ENCODE measurements at regions not wholly inside any gene's neighbourhood (a gene's known extent, or its start where the extent isn't known, plus 50 kb on each side); places are given as distances from the start of the nearest gene placed in this dataset.

- no peak for TF ChIP-seq CTCF (IDR thresholded peaks at IDR 0.05)
- no peak for ATAC-seq (ENCODE audit: low read depth)
- no peak overlapping the region for H3K4me3 Mint-ChIP-seq
- ChIA-PET POLR2A (no interaction called here), CTCF (no interaction called here)
- DNase-seq: no peak
- H3K9me3 Mint-ChIP-seq: no peaks in the 10 kb centered on the region
- no peak overlapping the region for H3K27ac Mint-ChIP-seq
- H3K27me3 Mint-ChIP-seq: peaks cover 5% of the 10 kb centered on the region
- no peaks in the 10 kb centered on the region for H3K4me1 Mint-ChIP-seq
- H3K36me3 Mint-ChIP-seq (ENCODE audit: low read depth): no peaks in the 10 kb centered on the region
- intact Hi-C loops (cut with micrococcal nuclease): no loop called here
These were observed 216.9 kb downstream of the CTTN start for GRCh38 chr11:70615036-70615875.

GRCh38 chr11:70616317-70616716, 218.0 kb downstream of the CTTN start:
- no peak for TF ChIP-seq CTCF (IDR thresholded peaks at IDR 0.05)
- Mint-ChIP-seq H3K36me3 (ENCODE audit: low read depth) (no peaks in the 10 kb centered on the region), H3K9me3 (no peaks in the 10 kb centered on the region), H3K4me1 (no peaks in the 10 kb centered on the region), H3K27ac (no peak overlapping the region), H3K4me3 (no peak overlapping the region), H3K27me3 (peaks cover 3% of the 10 kb centered on the region)
- ATAC-seq (ENCODE audit: low read depth): no peak
- no peak for DNase-seq
- ChIA-PET CTCF (no interaction called here), POLR2A (no interaction called here)
- intact Hi-C loops (cut with micrococcal nuclease): no loop called here

GRCh38 chr11:70616938-70617654, 218.8 kb downstream of the CTTN start:
- Mint-ChIP-seq H3K9me3 (no peaks in the 10 kb centered on the region), H3K4me3 (no peak overlapping the region), H3K27ac (no peak overlapping the region), H3K4me1 (no peaks in the 10 kb centered on the region), H3K36me3 (ENCODE audit: low read depth) (no peaks in the 10 kb centered on the region), H3K27me3 (peaks cover 3% of the 10 kb centered on the region)
- ChIA-PET POLR2A (no interaction called here), CTCF (no interaction called here)
- TF ChIP-seq CTCF (IDR thresholded peaks at IDR 0.05): no peak
- no peak for ATAC-seq (ENCODE audit: low read depth)
- intact Hi-C loops (cut with micrococcal nuclease): no loop called here
- no peak for DNase-seq

- intact Hi-C loops (cut with micrococcal nuclease): no loop called here
- no peak for DNase-seq
- Mint-ChIP-seq H3K9me3 (no peaks in the 10 kb centered on the region), H3K27ac (no peak overlapping the region), H3K27me3 (no peaks in the 10 kb centered on the region), H3K4me1 (no peaks in the 10 kb centered on the region), H3K4me3 (no peak overlapping the region), H3K36me3 (ENCODE audit: low read depth) (no peaks in the 10 kb centered on the region)
- ATAC-seq (ENCODE audit: low read depth): no peak
- TF ChIP-seq CTCF (IDR thresholded peaks at IDR 0.05): no peak
- ChIA-PET POLR2A (no interaction called here), CTCF (no interaction called here)
These were observed 220.2 kb downstream of the CTTN start for GRCh38 chr11:70618431-70619101.

GRCh38 chr11:70619591-70619990, 221.3 kb downstream of the CTTN start:
- H3K9me3 Mint-ChIP-seq: no peaks in the 10 kb centered on the region
- ChIA-PET POLR2A (no interaction called here), CTCF (no interaction called here)
- no peaks in the 10 kb centered on the region for H3K36me3 Mint-ChIP-seq (ENCODE audit: low read depth)
- no peaks in the 10 kb centered on the region for H3K4me1 Mint-ChIP-seq
- intact Hi-C loops (cut with micrococcal nuclease): no loop called here
- TF ChIP-seq CTCF (IDR thresholded peaks at IDR 0.05): no peak
- H3K27ac Mint-ChIP-seq: no peak overlapping the region
- no peaks in the 10 kb centered on the region for H3K27me3 Mint-ChIP-seq
- DNase-seq (no peak), ATAC-seq (ENCODE audit: low read depth) (no peak)
- H3K4me3 Mint-ChIP-seq: no peak overlapping the region
